ENCODE measurements at regions not wholly inside any gene's neighbourhood (a gene's known extent, or its start where the extent isn't known, plus 50 kb on each side); places are given as distances from the start of the nearest gene placed in this dataset.

DNA sequence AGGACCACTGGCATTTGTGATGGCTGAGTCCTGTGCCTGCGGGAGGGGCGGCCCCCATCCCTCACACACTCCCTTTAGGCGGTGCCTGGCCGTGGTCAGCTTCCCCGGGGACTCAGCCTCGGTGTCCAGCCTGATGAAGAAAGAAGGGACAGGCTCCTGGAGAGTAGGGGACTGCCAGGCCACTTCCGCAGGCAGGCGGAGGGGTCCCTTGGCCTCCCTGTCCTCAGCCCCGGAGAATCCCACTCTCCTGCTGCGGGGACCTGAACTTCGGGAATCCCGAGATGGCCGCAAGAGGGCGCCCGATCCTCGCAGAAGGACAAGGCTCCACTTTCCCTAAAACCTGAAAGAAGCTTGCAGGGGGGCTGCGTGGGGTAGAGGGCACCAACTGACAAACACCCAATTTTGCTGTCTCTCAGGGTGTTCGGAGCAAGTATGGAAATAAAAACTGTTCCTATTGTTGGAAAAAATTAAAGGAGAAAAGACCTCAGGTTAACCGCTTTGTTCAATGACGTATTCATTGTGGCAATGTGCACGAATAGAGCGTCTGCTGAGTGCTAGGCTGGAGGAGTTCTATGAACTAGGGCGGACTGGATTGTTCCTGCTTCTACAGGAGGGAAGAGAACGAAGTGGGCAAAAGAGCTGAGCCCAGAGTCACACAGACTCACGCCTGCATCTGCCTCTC, 297.3 kb downstream of the ZNF536 start:
- no peaks in the 10 kb centered on the region for H3K36me3 ChIP-seq (ENCODE audit: insufficient read depth, low read length)
- TF ChIP-seq EZH2 (IDR thresholded peaks at IDR 0.05; ENCODE audit: borderline replicate concordance, insufficient read depth, low read length, poor library complexity, severe bottlenecking) (no peak), RAD21 (conservative IDR thresholded peaks at IDR 0.05) (peak; percentile 85), EP300 (conservative IDR thresholded peaks at IDR 0.05; ENCODE audit: poor library complexity, severe bottlenecking) (no peak), MXI1 (conservative IDR thresholded peaks at IDR 0.05; ENCODE audit: poor library complexity, severe bottlenecking) (no peak), SMC3 (conservative IDR thresholded peaks at IDR 0.05; ENCODE audit: poor library complexity) (peak; percentile 83), POLR2AphosphoS5 (IDR thresholded peaks at IDR 0.05) (no peak), TAF1 (IDR thresholded peaks at IDR 0.05; ENCODE audit: low read depth) (no peak)
- TF ChIP-seq, protein P1, sequence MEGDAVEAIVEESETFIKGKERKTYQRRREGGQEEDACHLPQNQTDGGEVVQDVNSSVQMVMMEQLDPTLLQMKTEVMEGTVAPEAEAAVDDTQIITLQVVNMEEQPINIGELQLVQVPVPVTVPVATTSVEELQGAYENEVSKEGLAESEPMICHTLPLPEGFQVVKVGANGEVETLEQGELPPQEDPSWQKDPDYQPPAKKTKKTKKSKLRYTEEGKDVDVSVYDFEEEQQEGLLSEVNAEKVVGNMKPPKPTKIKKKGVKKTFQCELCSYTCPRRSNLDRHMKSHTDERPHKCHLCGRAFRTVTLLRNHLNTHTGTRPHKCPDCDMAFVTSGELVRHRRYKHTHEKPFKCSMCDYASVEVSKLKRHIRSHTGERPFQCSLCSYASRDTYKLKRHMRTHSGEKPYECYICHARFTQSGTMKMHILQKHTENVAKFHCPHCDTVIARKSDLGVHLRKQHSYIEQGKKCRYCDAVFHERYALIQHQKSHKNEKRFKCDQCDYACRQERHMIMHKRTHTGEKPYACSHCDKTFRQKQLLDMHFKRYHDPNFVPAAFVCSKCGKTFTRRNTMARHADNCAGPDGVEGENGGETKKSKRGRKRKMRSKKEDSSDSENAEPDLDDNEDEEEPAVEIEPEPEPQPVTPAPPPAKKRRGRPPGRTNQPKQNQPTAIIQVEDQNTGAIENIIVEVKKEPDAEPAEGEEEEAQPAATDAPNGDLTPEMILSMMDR (IDR thresholded peaks at IDR 0.05; ENCODE audit: poor library complexity, severe bottlenecking), result peak; percentile 87
- TF ChIP-seq, protein P2, sequence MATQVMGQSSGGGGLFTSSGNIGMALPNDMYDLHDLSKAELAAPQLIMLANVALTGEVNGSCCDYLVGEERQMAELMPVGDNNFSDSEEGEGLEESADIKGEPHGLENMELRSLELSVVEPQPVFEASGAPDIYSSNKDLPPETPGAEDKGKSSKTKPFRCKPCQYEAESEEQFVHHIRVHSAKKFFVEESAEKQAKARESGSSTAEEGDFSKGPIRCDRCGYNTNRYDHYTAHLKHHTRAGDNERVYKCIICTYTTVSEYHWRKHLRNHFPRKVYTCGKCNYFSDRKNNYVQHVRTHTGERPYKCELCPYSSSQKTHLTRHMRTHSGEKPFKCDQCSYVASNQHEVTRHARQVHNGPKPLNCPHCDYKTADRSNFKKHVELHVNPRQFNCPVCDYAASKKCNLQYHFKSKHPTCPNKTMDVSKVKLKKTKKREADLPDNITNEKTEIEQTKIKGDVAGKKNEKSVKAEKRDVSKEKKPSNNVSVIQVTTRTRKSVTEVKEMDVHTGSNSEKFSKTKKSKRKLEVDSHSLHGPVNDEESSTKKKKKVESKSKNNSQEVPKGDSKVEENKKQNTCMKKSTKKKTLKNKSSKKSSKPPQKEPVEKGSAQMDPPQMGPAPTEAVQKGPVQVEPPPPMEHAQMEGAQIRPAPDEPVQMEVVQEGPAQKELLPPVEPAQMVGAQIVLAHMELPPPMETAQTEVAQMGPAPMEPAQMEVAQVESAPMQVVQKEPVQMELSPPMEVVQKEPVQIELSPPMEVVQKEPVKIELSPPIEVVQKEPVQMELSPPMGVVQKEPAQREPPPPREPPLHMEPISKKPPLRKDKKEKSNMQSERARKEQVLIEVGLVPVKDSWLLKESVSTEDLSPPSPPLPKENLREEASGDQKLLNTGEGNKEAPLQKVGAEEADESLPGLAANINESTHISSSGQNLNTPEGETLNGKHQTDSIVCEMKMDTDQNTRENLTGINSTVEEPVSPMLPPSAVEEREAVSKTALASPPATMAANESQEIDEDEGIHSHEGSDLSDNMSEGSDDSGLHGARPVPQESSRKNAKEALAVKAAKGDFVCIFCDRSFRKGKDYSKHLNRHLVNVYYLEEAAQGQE (IDR thresholded peaks at IDR 0.05; ENCODE audit: borderline replicate concordance), result no peak
- no peaks in the 10 kb centered on the region for H3K9me3 ChIP-seq (ENCODE audit: low read length)
- no peaks in the 10 kb centered on the region for H3K9me2 ChIP-seq (ENCODE audit: insufficient read depth, low read length)
- H3K4me2 ChIP-seq (ENCODE audit: low read length), result no peak overlapping the region
- H2AFZ ChIP-seq (ENCODE audit: low read depth, low read length), result no peak overlapping the region
- H3F3A ChIP-seq (ENCODE audit: insufficient read depth, low read length, poor library complexity, severe bottlenecking), result no peaks in the 10 kb centered on the region
- no peaks in the 10 kb centered on the region for H3K27me3 ChIP-seq (ENCODE audit: insufficient read depth, low read depth, low read length)
- no peaks in the 10 kb centered on the region for H4K20me1 ChIP-seq (ENCODE audit: insufficient read depth)
- H3K9ac ChIP-seq (ENCODE audit: low read length), result no peak overlapping the region
- no peak overlapping the region for H3K4me3 ChIP-seq (ENCODE audit: low read length)
- H3K79me2 ChIP-seq (replicated peaks; ENCODE audit: insufficient read depth, low read length), result no peaks in the 10 kb centered on the region
- H3K27ac ChIP-seq (ENCODE audit: low read length), result no peak overlapping the region

DNA sequence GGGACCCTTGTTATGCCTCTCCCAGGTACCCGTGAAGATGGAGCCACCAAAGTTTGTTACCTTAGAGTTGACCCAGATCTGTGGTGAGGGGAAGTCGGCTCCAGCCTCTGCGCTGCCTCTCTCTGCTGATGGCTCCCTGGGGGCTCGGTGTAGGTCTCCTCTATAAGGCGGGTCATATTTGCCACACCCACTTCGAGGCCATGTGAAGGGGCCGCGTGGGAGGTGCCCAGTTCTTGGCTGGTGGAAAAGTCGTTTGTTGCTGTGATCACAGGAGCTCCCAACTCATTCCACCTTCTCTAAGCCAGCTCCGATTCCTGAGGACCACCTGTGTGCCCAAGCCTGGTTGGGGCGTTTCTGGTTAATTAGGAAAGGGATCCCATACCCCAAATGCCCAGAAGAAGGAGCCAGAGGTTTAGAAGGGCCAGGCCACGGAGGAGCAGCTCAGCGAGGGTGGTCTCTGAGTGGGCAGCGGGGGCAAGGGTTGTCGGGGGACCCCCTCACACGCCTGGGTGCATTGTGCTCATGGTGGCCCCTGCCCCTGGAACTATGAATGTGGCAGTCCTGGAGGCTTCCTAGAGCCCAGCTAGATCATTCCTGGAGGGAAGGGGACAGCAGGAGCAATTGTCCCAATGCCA, 296.5 kb downstream of the ZNF536 start:
- no peak overlapping the region for H3K4me2 ChIP-seq (ENCODE audit: low read length)
- H3K79me2 ChIP-seq (replicated peaks; ENCODE audit: insufficient read depth, low read length), result no peaks in the 10 kb centered on the region
- no peak overlapping the region for H3K4me3 ChIP-seq (ENCODE audit: low read length)
- no peak overlapping the region for H2AFZ ChIP-seq (ENCODE audit: low read depth, low read length)
- no peak overlapping the region for H3K27ac ChIP-seq (ENCODE audit: low read length)
- no peaks in the 10 kb centered on the region for H3K27me3 ChIP-seq (ENCODE audit: insufficient read depth, low read depth, low read length)
- H3K36me3 ChIP-seq (ENCODE audit: insufficient read depth, low read length), result no peaks in the 10 kb centered on the region
- TF ChIP-seq RAD21 (conservative IDR thresholded peaks at IDR 0.05) (no peak), EZH2 (IDR thresholded peaks at IDR 0.05; ENCODE audit: borderline replicate concordance, insufficient read depth, low read length, poor library complexity, severe bottlenecking) (no peak), TAF1 (IDR thresholded peaks at IDR 0.05; ENCODE audit: low read depth) (no peak), MXI1 (conservative IDR thresholded peaks at IDR 0.05; ENCODE audit: poor library complexity, severe bottlenecking) (no peak), POLR2AphosphoS5 (IDR thresholded peaks at IDR 0.05) (no peak), EP300 (conservative IDR thresholded peaks at IDR 0.05; ENCODE audit: poor library complexity, severe bottlenecking) (no peak), SMC3 (conservative IDR thresholded peaks at IDR 0.05; ENCODE audit: poor library complexity) (no peak)
- TF ChIP-seq, protein P1 (IDR thresholded peaks at IDR 0.05; ENCODE audit: poor library complexity, severe bottlenecking), result no peak
- TF ChIP-seq, protein P2 (IDR thresholded peaks at IDR 0.05; ENCODE audit: borderline replicate concordance), result no peak
- H3K9ac ChIP-seq (ENCODE audit: low read length), result no peak overlapping the region
- H3K9me2 ChIP-seq (ENCODE audit: insufficient read depth, low read length), result no peaks in the 10 kb centered on the region
- H3K9me3 ChIP-seq (ENCODE audit: low read length), result no peaks in the 10 kb centered on the region
- no peaks in the 10 kb centered on the region for H4K20me1 ChIP-seq (ENCODE audit: insufficient read depth)
- no peaks in the 10 kb centered on the region for H3F3A ChIP-seq (ENCODE audit: insufficient read depth, low read length, poor library complexity, severe bottlenecking)

All from neural cell (in vitro differentiated cells).